ENCODE measurements at regions not wholly inside any gene's neighbourhood (a gene's known extent, or its start where the extent isn't known, plus 50 kb on each side); places are given as distances from the start of the nearest gene placed in this dataset.

- no peak for TF ChIP-seq ZNF462 (CRISPR knock-in tag; IDR thresholded peaks at IDR 0.05)
- no peak for TF ChIP-seq JUNB (IDR thresholded peaks at IDR 0.05; ENCODE audit: unreplicated experiment)
Observed at GRCh38 chr22:48828688-48829087, 999.0 kb downstream of the BRD1 start (continued).

- Histone ChIP-seq H3K27ac (ENCODE audit: low read depth) (no peak overlapping the region), H3K27me3 (ENCODE audit: insufficient read depth) (no peaks in the 10 kb centered on the region), H4K20me1 (replicated peaks; ENCODE audit: insufficient read depth) (no peaks in the 10 kb centered on the region), H3K36me3 (ENCODE audit: insufficient read depth) (no peaks in the 10 kb centered on the region), H3K9me2 (ENCODE audit: insufficient read depth) (no peaks in the 10 kb centered on the region), H2AFZ (no peak overlapping the region), H3K4me1 (ENCODE audit: insufficient read depth) (no peaks in the 10 kb centered on the region), H3K4me2 (no peak overlapping the region), H3K79me2 (replicated peaks; ENCODE audit: insufficient read depth) (no peaks in the 10 kb centered on the region), H3K4me3 (no peak overlapping the region), H3F3A (replicated peaks; ENCODE audit: low read depth) (no peaks in the 10 kb centered on the region)
- Mint-ChIP-seq H3K27ac (no peak overlapping the region), H3K36me3 (ENCODE audit: low read depth) (no peaks in the 10 kb centered on the region; the same call in 1 of the 3 replicates), H3K4me3 (no peak overlapping the region), H3K27me3 (ENCODE audit: insufficient read depth, low read depth, poor library complexity) (peaks cover 4% of the 10 kb centered on the region), H3K9me3 (peaks cover 21% of the 10 kb centered on the region), H3K4me1 (no peaks in the 10 kb centered on the region)
- peak; percentile 36; the same call in 2 of the 3 replicates for ATAC-seq
- no peak for DNase-seq (ENCODE audit: low spot score)
- no peak for TF ChIP-seq ZNF462 (CRISPR knock-in tag; IDR thresholded peaks at IDR 0.05)
Observed at GRCh38 chr22:48827904-48828555, 999.6 kb downstream of the BRD1 start.

All from GM23338 (cell line).